Panc1 (cell line): ENCODE measurements at regions not wholly inside any gene's neighbourhood (a gene's known extent, or its start where the extent isn't known, plus 50 kb on each side); places are given as distances from the start of the nearest gene placed in this dataset.

Experiments
- SIN3A ChIP-seq: IDR thresholded peaks from 2 replicates; pipeline ENCODE4 v1.6.1; 2012; ENCODE audit warnings: low read depth, mild to moderate bottlenecking, low read length, moderate library complexity, borderline replicate concordance; ENCODE audit not compliant: insufficient read depth
- TCF7L2 ChIP-seq: IDR thresholded peaks from 2 replicates; pipeline ENCODE4 v1.6.1; 2011; ENCODE audit warnings: mild to moderate bottlenecking, low read depth, low read length, inconsistent platforms
- TF ChIP-seq, protein P1 (sequence below): fragments of 450-650 bp; IDR thresholded peaks from 2 replicates; pipeline ENCODE4 v1.5.1; 2017; ENCODE audit warnings: mild to moderate bottlenecking

DNA sequence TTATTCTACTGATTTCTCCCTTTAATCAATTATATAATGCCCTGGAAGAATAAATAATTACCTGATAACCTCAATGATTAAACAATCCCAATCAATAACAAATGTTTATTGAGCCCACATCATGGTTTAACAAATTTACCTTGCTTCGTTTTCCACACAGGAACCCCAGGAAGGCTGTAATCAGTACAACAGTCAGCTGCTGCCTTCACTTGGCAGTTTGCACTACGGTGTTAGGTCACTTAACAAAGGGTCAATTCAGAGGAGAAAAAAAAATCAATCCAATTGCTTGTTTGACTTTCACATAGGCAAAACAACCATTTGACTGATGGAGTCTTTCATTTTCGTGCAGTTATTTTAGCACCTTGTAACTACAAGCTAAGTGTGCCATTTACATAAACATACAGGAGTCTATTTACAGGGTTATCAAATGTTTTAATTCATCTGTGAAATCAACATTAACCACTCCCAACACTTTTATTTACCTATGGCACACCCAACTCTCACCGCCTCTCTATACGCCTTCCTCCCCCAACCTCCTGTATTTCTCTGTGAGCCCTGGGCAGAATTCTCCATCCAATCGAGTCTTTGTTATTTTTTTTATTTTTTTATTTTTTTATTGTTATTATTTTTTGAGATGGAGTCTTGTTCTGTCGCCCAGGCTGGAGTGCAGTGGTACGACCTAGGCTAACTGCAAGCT lies 140.4 kb upstream of the TAB2 start:
- TF ChIP-seq, protein P1, sequence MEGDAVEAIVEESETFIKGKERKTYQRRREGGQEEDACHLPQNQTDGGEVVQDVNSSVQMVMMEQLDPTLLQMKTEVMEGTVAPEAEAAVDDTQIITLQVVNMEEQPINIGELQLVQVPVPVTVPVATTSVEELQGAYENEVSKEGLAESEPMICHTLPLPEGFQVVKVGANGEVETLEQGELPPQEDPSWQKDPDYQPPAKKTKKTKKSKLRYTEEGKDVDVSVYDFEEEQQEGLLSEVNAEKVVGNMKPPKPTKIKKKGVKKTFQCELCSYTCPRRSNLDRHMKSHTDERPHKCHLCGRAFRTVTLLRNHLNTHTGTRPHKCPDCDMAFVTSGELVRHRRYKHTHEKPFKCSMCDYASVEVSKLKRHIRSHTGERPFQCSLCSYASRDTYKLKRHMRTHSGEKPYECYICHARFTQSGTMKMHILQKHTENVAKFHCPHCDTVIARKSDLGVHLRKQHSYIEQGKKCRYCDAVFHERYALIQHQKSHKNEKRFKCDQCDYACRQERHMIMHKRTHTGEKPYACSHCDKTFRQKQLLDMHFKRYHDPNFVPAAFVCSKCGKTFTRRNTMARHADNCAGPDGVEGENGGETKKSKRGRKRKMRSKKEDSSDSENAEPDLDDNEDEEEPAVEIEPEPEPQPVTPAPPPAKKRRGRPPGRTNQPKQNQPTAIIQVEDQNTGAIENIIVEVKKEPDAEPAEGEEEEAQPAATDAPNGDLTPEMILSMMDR = no peak
- no peak for TF ChIP-seq TCF7L2
- no peak for TF ChIP-seq SIN3A
